Endodermal cell (in vitro differentiated cells): ENCODE measurements at regions not wholly inside any gene's neighbourhood (a gene's known extent, or its start where the extent isn't known, plus 50 kb on each side); places are given as distances from the start of the nearest gene placed in this dataset.
A peak's percentile ranks its signal among the peaks of the same experiment; 100 is the strongest.

Experiments
- DNase-seq: peaks from one replicate; pipeline ENCODE4 v3.0.0-alpha.2; 2017
- H3K27ac ChIP-seq: 2 replicates; pipeline ENCODE4 v1.5.1; 2013; ENCODE audit warnings: mild to moderate bottlenecking, low read depth, low read length, moderate library complexity
- H3K27me3 ChIP-seq: 2 replicates; pipeline ENCODE4 v1.6.1; 2013; ENCODE audit warnings: mild to moderate bottlenecking, low read length, moderate library complexity; ENCODE audit not compliant: insufficient read depth, control insufficient read depth, poor library complexity, severe bottlenecking
- H3K36me3 ChIP-seq: 2 replicates; pipeline ENCODE4 v1.7.0; 2013; ENCODE audit warnings: mild to moderate bottlenecking, low read length, moderate library complexity; ENCODE audit not compliant: control insufficient read depth, insufficient read depth
- H3K4me1 ChIP-seq: one replicate; pipeline ENCODE4 v1.7.0; 2013; ENCODE audit warnings: low read length; ENCODE audit not compliant: control insufficient read depth, insufficient read depth
- H3K4me3 ChIP-seq: 2 replicates; pipeline ENCODE4 v1.5.1; 2013; ENCODE audit warnings: mild to moderate bottlenecking, low read length, moderate library complexity
- H3K9ac ChIP-seq: 2 replicates; pipeline ENCODE4 v1.6.1; 2013; ENCODE audit warnings: mild to moderate bottlenecking, low read length, moderate library complexity; ENCODE audit not compliant: poor library complexity, severe bottlenecking; ENCODE audit errors: extremely low read depth
- H3K9me3 ChIP-seq: 2 replicates; pipeline ENCODE4 v1.6.1; 2013; ENCODE audit warnings: mild to moderate bottlenecking, low read length, moderate library complexity; ENCODE audit not compliant: control insufficient read depth
- H3K27ac Mint-ChIP-seq: 2 replicates; pipeline ENCODE4 v1.8.0; 2020; ENCODE audit warnings: mixed read lengths
- H3K27me3 Mint-ChIP-seq: 2 replicates; pipeline ENCODE4 v1.8.0; 2021; ENCODE audit warnings: mild to moderate bottlenecking, mixed read lengths; ENCODE audit not compliant: insufficient read depth
- H3K36me3 Mint-ChIP-seq: 2 replicates; pipeline ENCODE4 v1.8.0; 2020; ENCODE audit warnings: low read depth, mixed read lengths
- H3K4me1 Mint-ChIP-seq: 2 replicates; pipeline ENCODE4 v1.8.0; 2020; ENCODE audit warnings: mixed read lengths
- H3K4me3 Mint-ChIP-seq: 2 replicates; pipeline ENCODE4 v1.8.0; 2020; ENCODE audit warnings: mild to moderate bottlenecking, moderate library complexity, mixed read lengths
- H3K9me3 Mint-ChIP-seq: 2 replicates; pipeline ENCODE4 v1.8.0; 2020; ENCODE audit warnings: mild to moderate bottlenecking, mixed read lengths
- CTCF ChIP-seq: fragments of 200-600 bp; sonication (generic); conservative IDR thresholded peaks from 2 replicates; pipeline ENCODE4 v1.5.0; 2021; ENCODE audit warnings: antibody characterized with exemption, mild to moderate bottlenecking
- WGBS, 2 experiments: methylation state at CpG; one replicate each; pipeline versions ENCODE4 v1.1.5 to v1.1.7; 2013; ENCODE audit warnings: missing lambda C conversion rate in 2 of 2, mixed read lengths in 1 of 2; ENCODE audit not compliant: insufficient coverage in 1 of 2, insufficient read length in 1 of 2; 5-methylcytosine and 5-hydroxymethylcytosine counted together

GRCh38 chr7:142362349-142362748 is 104.5 kb upstream of the PRSS58 start:
- Mint-ChIP-seq H3K9me3 (peaks cover 16% of the 10 kb centered on the region), H3K27ac (no peak overlapping the region), H3K4me3 (no peak overlapping the region), H3K4me1 (peaks cover 27% of the 10 kb centered on the region), H3K36me3 (no peaks in the 10 kb centered on the region), H3K27me3 (peaks cover 11% of the 10 kb centered on the region)
- no peak overlapping the region for H3K4me3 ChIP-seq
- H3K9ac ChIP-seq: no peak overlapping the region
- 88 to 93% methylated on average over 2 to 3 of the region's 3 CpGs for WGBS, 2 experiments
- H3K36me3 ChIP-seq: no peaks in the 10 kb centered on the region
- TF ChIP-seq CTCF: no peak
- no peaks in the 10 kb centered on the region for H3K4me1 ChIP-seq
- H3K27ac ChIP-seq: no peak overlapping the region
- H3K9me3 ChIP-seq: peaks cover 6% of the 10 kb centered on the region
- H3K27me3 ChIP-seq: no peaks in the 10 kb centered on the region
- DNase-seq: no peak

DNA sequence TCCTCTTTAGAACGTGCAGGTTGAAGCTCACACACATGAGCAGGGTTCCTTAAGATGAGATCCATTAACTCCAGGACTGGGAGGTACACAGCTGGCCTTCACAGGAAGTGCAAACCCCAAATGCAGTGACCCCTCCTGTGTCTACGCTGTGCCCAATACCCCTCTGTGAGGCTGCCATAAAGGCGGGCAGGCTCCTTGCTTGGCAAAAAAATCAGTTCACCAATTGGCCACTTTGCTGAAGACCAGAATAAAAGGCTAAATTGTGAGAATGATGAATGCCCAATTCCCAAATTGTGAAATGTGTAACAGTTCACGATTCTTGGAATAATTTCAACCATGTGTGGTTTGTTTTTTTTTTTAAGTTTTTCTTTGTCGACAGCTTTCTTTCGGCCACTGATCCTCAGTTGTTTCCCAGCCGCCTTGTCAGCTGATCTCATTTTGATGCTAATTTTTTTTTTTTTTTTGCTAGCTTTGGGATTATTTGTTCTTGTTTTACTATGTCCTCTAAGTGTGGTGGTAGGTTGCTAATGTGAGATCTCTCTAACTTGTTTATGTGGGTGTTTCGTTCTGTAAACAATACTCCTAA is 101.9 kb upstream of the PRSS58 start:
- no peaks in the 10 kb centered on the region for H3K27me3 ChIP-seq
- no peaks in the 10 kb centered on the region for H3K36me3 ChIP-seq
- H3K4me3 ChIP-seq: no peak overlapping the region
- no peak overlapping the region for H3K27ac Mint-ChIP-seq
- H3K9ac ChIP-seq: no peak overlapping the region
- no peak for TF ChIP-seq CTCF
- H3K27me3 Mint-ChIP-seq: peaks cover 11% of the 10 kb centered on the region
- 60 to 76% methylated on average over 4 to 7 of the region's 8 CpGs for whole genome bisulfite sequencing, 2 experiments
- H3K9me3 ChIP-seq: peaks cover 6% of the 10 kb centered on the region
- H3K4me1 Mint-ChIP-seq: peaks cover 15% of the 10 kb centered on the region
- peaks cover 9% of the 10 kb centered on the region for H3K9me3 Mint-ChIP-seq
- no peaks in the 10 kb centered on the region for H3K4me1 ChIP-seq
- DNase-seq: no peak
- H3K36me3 Mint-ChIP-seq: no peaks in the 10 kb centered on the region
- H3K27ac ChIP-seq: no peak overlapping the region
- H3K4me3 Mint-ChIP-seq: no peak overlapping the region

DNA sequence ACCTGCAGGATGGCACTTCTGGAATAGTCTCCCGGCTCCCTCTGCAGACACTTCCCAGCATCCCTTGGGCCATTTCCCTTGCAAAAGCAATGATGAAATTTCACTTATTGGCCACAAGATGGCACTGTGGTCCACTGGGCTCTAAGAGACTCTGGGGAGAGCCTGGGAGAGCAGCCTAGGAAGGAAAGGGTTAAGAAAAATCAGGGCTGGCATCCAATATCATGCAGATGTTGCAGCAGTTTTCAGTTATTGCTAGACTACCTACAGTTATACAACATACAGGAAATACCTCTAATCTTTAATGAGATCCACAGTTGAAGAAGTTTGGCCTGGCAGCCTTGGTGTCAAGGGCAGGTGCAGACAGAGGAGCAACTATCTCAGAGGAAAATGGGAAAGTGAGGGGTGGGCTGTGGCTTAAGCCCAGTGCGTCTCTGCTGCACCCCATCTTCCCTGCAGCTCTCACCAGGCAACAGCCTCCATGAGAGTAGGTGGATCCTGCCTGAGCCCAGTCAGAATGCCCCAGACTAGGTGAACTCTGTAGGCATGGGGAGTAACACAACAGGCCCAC is 100.2 kb upstream of the PRSS58 start:
- Histone ChIP-seq H3K4me3 (no peak overlapping the region), H3K27me3 (peaks cover 4% of the 10 kb centered on the region), H3K36me3 (no peaks in the 10 kb centered on the region), H3K27ac (no peak overlapping the region), H3K4me1 (no peaks in the 10 kb centered on the region), H3K9ac (no peak overlapping the region), H3K9me3 (peaks cover 6% of the 10 kb centered on the region)
- DNase-seq: peak; percentile 80
- WGBS, 2 experiments: 27 to 33% methylated on average over 1 to 2 of the region's 2 CpGs
- Mint-ChIP-seq H3K27ac (no peak overlapping the region), H3K9me3 (peaks cover 9% of the 10 kb centered on the region), H3K36me3 (no peaks in the 10 kb centered on the region), H3K4me3 (no peak overlapping the region), H3K4me1 (peaks cover 10% of the 10 kb centered on the region), H3K27me3 (peaks cover 9% of the 10 kb centered on the region)
- peak; percentile 86 for TF ChIP-seq CTCF
